GM21528 (cell line): ENCODE measurements at regions not wholly inside any gene's neighbourhood (a gene's known extent, or its start where the extent isn't known, plus 50 kb on each side); places are given as distances from the start of the nearest gene placed in this dataset.

ENCODE experiments used
- ATAC-seq: cut with Tn5 transposase; IDR thresholded peaks from one replicate; pipeline ENCODE4 v1.9.1; 2021; ENCODE audit warnings: mild to moderate bottlenecking, moderate library complexity; ENCODE audit not compliant: unreplicated experiment, low FRiP score

DNA sequence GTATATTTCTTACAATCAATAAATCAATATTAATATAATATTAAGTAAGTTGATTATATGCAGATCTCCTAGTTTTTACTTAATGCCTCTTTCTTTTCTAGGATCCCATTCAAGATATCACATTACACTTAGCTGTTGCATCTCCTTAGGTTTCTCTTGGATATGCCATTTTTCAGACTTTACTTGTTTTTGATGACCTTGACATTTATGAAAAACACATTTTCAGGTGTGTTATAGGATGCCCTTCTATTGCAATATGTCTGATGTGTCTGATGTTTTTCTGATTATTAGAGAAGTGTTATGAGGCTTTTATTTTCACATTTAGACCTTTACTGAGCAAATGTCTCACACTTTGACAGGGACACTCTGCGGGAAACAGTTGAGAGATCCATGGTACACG, 933.6 kb upstream of the CNTNAP5 start:
- ATAC-seq: no peak

DNA sequence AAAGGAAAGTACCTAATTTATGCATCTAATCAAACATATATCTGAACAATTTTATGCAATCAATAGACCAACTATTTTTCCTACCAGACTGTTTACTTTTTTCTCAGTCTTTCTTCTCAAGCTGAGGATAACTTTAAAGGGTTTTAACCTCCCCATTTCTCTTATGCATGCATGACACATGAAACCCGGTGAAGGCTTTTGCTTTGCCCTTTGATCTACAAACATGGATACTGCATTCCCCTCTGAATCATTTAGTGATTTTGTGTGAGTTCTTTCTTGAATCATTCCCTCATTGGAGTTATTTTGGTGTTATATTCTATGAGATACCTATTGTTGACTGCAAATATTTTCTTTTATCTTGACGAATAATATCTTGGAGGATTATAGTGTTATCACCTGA, 931.9 kb upstream of the CNTNAP5 start:
- no peak for ATAC-seq

DNA sequence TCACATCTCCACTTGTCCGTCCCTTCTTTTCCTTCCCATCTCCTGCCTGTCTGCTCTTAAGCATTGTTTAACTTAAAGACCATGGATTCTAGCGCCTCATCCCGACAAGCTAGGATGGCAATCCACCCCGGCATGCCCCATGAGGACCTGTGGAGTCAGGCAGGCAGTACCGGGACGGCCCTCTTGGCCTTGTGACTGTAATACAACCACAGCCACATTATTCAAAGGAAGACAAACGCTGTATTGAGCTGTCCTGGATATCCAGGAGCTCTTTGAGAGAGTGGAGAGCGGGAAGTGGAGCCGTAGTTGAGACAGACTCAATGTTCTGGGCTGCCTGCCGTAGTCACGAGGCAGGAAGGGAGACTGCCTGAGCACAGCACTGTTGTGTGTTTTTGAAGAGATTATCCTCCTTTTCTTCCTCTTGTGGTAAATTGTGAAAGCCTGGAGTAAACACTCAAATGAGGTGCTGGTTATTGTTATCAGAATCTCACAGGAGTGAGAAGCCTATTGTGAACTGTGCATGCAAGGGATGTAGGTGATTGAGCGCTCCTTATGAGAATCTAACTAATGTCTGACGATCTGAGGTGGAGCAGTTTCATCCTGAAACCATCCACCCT, 929.8 kb upstream of the CNTNAP5 start:
- ATAC-seq: no peak

DNA sequence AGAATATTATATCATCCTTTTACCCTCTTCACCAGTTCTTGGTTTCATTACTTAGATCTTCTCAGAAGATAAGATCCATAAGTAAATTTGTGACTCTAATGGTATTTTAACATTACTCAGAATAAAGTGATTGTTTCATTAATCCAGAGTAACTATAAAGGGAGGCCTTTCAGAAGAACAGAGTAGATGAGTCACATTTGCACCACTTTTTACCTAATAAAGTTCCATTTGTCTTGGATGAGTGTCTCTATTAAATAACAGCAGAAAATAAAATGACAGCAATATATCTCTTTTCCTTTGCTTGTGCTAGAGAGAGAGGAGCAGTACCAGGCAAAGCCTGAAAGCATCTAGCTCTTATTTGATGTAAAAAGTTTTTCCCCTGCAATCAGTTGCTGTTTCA, 926.5 kb upstream of the CNTNAP5 start:
- ATAC-seq: no peak

DNA sequence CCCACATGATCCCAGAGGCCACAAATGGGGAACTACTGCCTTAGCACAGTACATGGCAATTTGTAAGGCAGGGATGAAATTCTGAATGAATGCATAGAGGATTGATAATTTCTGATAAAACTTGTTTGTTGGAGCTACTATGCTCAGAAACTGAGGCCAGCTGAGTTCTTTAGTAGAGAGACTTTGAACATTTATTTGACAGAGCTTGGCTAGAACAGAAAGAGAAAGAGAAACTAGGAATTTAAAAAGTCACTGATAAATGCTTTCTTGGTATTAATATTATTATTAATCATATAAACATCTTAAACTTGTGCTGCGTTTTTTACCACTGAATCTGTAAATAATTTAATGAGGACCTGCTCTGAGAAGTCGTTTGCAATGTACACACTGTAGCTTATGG, 923.7 kb upstream of the CNTNAP5 start:
- ATAC-seq: no peak

DNA sequence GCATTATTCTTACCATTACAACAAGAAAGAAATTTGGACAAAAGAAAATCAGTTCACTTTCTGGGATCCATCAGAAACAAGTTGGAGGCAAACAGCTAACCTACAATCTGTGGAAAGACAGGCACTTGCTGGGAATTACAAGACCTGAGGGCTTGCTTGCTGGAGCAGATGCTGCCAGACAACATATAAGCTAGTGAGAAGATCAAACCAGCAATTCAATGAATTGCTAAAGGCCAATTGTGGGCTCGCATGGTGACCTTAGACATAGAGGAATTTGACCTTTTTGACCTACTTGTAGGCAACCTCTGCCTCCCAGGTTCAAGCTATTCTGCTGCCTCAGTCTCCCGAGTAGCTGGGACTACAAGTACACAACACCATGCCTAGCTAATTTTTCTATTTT, 921.2 kb upstream of the CNTNAP5 start:
- ATAC-seq: no peak

DNA sequence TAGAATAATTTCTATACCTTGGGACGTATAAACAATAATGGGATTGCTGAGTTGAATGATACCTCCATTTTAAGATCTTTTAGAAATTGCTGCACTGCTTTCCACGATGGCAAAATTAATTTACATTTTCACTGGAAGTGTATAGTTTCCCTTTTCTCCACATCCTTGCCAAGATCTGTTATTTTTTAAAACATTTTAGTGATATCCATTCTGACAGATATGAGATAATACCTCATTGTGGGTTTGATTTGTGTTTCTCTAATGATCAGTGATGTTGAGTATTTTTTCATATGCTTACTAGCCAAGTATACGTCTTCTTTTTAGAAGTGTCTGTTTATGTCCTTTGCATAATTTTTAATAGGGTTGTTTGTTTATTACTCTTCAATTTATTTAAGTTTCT, 908.5 kb upstream of the CNTNAP5 start:
- no peak for ATAC-seq

DNA sequence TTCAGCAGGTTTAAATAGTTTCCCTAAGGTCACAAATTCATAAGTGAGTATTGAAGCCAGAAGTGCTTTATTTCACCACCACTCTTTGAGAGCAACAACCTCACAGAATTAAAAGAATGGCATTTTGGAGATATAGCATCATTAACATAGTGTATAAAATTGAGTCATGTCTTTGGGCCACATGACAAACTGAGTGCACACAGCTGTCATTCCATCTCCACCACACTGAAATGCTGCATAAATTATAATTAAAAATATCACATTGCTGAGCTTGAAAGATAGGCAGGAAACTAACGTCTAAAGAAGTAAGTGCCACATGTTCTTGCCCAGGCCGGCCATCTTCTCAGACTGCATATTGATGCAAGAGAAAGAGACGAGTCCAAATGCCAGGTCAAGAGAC, 897.9 kb upstream of the CNTNAP5 start:
- no peak for ATAC-seq

DNA sequence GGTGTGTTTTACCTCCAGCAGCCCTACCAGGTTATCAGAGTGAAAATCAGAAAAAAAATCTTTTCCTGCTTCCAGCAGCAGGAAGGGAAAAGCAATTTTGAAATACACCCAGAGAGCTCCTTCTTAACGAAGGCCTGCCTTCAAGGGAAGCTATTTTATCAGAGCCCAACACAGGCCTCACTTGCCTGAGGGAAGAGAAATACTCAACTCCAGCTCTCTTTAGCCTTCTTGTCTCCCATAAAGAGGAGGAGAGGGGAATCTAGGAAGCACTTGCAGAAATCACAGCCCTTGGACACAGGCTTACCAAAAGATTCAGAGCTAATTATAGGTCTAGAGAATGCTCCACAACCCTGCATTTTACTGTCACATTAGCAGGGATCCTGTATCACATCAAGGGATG, 896.1 kb upstream of the CNTNAP5 start:
- ATAC-seq: no peak

DNA sequence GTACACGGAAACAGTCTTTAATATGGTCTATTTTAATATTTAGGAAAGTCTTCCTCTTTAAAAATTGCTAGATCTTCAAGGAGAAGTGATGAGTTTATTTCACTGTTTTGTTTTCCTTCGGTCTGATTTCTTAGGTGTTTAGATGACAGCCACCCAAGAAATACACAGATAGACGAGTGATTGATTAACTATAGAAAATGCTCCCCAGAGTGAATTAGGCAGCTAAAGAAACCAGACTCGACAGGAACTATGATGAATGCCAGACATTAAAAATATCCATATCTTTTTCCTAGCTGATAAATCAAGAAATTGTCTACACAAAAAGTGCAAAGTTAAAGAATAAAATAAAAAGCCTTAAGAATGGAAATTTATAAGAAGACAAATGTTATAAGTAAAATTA, 888.7 kb upstream of the CNTNAP5 start:
- ATAC-seq: no peak

DNA sequence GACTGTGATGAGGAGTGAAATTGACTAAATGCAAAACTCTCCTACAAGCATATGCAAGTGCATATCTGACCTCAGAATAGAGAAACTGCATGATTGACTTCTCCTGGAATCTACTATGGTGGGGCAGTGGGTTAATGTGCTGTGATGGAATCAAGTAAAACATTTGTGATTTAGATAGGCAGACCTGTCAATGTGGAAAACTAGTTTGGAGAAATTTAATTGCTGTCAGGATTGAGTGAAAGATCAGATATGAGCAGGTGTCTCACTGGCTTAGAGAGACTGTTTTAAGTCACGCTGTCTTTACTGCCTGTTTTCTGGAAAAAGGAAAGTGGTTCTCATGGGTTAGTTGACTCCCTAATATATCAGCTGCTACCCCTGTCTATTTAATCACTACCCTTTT, 881.0 kb upstream of the CNTNAP5 start:
- ATAC-seq: no peak

DNA sequence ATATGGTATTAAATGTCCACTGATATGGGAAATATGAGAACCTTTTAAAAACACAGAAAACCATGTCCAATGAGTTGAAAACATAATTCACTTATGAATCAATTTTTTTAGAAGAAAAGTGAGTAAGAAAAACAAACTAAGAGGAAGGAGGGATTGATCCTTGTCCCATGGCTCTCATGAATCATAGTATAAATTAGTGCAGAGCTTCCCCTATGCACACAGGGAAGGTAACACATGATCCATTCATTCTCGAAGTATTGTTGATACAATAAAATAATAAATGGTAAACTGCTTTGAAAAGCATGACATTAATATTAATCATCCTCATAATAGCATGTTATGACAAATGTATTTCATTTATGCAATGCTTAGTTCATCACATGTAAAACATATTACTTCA, 872.0 kb upstream of the CNTNAP5 start:
- ATAC-seq: no peak

DNA sequence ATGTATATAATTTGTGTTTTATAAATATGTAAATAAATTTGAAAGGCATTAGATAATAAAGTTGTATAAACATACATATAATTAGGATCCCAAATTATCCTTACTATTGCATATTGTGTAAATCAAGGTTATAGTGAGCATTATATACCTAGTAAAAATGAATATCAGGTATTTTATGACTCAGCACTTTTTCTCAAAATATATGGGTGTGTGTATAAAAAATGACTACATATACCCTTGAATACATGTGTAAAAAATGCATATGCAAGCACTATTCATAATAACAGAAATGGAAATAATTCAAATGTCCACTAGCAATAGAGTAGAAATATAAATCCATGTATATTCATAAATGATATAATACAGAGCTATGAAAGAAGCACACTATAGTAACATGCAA, 870.9 kb upstream of the CNTNAP5 start:
- ATAC-seq: no peak

DNA sequence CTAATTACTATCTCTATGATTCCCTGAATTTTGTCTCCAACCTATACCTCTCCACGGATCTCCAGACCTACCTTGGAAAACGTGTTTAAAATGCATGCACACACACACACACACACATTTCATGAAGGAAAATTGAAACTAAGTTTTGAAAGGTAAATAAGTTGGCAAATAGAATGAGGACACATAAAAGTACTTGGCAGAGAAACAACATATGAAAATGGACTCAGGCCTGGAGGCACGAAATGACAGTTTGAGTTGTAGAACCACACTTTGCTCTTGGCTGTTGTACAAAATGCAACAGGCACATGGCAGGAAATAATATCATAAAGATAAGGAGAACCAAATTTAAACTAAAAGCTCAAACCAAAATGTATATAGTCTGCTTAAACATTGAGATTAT, 868.1 kb upstream of the CNTNAP5 start:
- no peak for ATAC-seq

DNA sequence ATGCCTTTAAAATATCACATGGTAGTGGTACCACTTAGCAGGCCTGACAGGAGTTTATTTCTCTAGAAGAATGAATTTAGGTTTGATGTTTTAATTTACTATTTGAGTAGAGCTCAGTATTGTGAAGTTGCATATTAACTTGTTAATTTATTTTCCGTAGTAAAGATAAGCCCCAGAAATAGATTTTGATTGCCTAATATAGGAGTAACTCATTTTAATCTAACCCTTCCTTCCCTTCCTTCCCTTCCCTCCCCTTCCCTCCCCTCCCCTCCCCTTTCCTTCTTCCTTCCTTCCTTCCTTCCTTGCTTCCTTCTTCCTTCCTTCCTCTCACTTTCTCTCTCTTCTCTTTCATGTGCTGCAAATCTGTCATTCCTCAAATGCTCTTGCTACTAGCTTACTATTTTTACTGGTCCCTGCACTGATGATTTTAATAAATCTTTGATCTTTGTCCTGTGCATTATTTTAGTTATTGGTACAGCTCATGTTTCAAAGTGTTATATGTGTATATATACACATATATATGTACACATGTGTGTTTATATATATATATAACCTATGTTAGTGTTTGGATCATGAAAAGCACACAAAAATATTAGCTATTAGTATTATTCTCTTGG, 862.6 kb upstream of the CNTNAP5 start:
- ATAC-seq: no peak

DNA sequence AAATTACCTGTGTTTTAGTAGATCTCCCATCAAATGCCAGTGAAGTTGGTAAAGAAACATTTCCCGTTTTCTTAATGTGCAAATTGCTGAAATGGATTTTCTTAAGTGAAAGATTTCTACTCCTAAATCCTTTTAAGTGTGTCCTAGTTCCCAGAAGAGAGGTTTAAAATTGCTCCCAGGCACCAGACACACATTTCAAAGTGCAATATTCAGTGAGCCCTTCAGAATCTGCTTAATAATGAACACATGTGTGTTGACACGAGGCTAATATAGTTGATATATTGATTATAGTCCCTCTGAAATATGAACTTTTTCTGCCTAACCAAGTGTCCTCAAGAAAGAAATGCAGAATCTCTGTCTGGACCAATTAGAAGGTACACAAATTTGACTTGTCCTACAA, 861.7 kb upstream of the CNTNAP5 start:
- ATAC-seq: no peak

DNA sequence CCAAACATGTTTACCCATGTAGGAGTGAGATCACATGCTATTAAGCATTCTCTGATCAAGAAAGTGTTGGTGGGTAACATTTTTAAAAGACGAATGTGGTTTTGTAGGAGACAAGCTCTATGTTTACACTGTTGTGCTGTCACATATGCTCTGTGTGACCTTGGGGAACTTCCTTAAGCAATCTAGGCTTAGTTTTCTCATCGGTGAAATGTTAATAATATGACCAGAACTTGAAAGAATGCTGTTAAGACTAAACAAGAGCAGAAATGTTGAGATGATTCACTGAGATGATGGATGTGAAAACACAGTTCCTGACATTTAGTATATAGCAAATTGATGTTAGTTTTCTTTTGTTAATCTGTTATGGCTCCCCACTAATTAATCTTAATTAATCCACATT, 860.9 kb upstream of the CNTNAP5 start:
- no peak for ATAC-seq

DNA sequence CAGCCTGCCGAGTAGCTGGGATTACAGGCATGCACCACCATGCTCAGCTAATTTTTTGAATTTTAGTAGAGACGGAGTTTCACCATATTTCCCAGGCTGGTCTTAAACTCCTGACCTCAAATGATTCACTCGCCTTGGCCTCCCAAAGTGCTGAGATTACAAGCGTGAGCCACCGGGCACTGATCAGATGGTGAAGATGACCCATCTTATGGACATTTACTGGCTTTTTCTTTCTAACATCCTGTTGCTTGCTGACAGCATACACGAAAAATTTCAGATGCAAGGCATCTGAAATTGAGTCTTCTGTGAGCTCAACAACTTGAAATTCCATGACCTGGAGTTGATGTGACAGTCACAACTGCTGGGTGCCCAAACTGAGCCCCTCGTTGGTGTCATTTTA, 859.5 kb upstream of the CNTNAP5 start:
- no peak for ATAC-seq

DNA sequence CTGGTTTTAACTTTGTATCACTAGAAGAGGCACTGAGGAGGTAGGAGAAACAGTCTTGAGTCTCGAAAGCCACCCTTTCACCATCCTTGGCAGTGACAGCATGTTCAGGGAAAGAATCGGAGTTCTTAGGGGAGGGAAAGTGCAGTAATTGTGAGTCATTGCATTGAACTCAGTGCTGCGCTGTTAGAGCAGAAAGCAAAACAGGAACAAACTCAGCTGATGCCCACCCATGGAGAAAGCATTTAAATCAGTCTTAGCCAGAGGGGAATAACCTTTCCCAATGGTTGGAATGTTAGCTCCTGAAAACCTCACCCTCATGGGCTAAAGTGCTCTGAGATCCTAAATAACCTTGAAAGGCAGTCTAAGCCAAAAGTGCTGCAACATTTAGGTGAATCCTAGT, 845.6 kb upstream of the CNTNAP5 start:
- no peak for ATAC-seq

DNA sequence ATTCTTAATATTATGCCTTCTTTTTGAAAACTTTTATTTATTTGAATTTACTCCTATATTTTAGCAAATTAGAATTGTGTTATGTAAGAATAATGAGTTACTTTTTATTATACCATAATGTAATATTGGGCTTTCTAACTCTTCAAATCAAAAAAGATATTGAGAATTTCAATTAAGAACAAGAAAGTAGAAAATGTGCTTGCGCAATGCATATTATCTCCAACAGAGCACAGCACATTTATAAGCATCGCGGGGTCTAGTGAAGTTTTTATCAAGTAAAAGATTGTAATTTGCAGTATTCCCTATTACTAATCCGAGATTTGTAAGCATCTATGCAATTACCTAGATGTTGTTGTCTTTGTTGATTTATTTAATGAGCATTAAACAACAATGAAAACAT, 829.1 kb upstream of the CNTNAP5 start:
- no peak for ATAC-seq

DNA sequence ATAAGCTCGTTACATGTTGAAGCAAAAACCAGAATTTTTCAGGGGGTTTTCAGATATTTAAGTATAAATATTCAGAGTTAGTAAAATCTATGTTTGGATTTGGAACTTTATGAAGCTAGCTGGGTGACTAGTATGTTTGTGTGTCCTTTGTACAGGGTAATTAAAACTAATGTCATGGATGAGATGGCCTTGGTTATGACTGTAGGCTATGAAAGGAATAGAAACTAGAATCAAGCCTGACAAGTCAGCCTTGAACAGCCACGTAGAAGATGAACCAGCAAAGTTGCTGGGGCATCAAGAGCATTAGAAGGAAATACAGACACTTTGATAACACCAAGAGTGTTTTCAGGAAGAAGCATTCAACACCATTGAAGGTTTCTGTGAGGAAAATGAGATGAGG, 825.1 kb upstream of the CNTNAP5 start:
- no peak for ATAC-seq

DNA sequence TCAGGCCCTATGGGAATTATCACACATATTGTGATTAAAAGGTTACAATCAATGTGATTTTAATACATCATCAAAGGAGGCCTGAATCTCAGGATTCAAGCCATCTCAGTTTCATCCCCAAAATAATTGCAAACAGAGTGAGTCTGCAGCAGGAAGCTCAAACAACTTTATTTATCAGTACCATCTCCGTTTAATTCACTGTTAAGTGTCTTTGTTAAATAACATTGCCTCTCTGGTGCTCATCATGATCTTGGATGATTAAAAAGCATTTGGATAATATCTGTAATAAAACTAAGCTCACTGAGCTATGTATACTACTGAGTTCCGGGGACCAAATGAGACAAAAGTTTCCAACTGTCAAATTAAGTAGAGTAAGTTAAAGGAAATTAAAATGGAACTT, 817.8 kb upstream of the CNTNAP5 start:
- ATAC-seq: no peak

DNA sequence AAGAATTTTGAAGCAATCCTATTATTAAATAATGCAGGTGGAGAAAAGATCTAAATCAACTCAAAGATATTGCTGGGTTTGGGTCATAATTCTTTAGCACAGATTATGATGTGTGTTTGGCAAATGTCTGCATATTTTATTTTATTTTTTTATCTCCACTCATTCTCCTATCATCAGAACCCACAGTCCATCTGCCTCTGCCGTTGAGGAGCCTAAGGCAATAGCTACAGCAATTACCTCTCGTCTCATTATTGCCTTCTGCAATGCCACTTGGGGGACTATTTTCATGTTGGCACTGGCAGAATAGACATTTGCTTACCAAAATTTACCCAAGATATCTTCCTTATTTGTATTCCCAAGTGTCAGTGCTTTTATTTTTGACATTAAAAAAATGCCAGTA, 815.9 kb upstream of the CNTNAP5 start:
- ATAC-seq: no peak
